ENCODE measurements at regions not wholly inside any gene's neighbourhood (a gene's known extent, or its start where the extent isn't known, plus 50 kb on each side); places are given as distances from the start of the nearest gene placed in this dataset.
"Not testable (repeated sequence)": the region's sequence is repeated elsewhere in the genome, so short reads cannot be mapped to it uniquely, and the experiment has no call there.

DNA sequence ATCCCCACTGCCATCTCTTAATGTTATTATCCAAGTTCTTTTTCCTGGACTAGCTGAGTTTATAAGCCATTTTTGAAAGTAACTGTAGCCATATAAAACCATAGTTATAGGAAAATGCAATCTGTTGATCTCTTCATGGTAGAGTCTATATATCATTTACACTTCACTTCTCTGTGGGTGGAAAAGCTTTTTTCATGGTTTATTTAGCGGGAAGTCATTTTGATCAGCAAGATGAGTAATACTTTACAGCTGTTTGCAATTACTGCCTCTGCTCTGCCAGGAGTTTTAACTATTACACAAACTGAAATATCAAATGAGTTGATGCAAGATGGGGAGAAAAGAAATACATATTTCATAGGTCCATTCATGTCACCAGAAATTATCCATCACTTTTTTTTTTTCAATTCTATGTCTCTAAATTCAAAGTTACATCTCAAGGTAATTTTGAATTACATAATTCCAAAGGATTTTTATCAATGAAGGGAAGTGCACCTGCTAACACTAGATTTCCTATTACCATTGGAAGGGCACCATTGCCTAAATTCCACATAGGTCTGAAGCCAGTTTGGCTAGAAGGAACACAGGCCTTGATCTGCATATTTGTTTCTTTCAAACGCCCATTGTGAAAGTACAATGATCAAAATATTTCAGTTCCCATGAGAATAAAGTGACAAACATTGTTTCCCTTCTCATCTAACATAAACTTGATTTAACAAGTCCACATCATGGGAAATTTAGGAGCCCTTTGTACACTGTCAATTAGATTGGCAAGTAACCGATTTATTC is 296.7 kb downstream of the ZNF326 start:
- DNase-seq, result no peak

DNA sequence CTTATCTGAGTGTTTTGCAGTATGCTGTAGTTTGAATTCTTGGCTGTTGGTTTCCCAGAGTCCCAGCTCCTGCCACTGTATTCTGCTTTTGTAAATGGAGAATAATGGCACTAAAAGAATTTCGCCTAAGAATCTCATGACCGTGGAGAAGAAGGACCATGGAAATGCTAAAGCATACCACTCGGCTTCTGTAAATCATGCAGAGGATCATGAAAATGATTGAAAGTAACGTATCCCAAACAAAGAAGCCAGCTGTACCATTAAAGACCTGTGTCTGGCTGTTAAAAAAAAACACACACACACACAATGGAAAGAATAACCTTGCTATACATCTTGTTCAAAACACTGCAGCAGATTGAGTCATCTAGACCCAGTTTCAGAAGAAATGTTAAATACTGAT is 287.9 kb downstream of the ZNF326 start:
- DNase-seq, result no peak

DNA sequence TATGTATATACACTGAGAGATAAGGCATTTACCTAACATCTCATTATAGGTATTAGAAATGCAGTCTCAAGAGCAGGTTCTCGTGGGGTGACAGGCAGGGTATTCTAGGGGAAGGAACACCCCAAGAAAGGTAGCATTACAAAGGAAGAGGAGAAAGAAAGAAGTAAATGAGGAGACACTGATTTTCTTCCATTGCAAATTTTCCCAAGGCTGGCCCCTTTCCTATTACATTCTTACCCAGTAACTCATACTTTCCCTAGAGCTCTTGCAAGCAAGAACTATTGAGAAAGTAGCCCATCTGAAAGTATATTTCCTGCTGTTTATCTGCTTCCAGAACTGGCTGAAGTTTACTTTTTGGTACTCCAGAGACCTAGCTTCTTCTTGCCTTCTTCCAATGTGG is 287.0 kb downstream of the ZNF326 start:
- not testable (repeated sequence) for DNase-seq

DNA sequence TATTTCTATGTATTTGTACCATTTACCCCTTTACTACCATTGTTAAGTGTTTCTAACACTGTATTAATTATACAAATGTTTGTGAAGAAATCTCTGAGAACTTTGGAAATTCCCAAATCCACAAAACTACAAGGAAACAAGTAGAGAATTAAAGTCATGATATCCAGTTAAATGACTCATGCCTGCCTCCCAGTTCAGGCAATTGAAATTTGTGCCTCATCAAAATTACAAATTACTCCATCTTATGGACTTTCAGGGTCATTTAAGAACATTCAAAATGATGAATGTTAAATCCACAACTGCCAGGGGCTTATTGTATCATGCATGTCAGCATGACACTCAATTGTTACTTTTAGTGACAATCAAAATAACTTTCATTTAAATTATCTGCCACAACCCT is 282.4 kb downstream of the ZNF326 start:
- DNase-seq, result no peak

DNA sequence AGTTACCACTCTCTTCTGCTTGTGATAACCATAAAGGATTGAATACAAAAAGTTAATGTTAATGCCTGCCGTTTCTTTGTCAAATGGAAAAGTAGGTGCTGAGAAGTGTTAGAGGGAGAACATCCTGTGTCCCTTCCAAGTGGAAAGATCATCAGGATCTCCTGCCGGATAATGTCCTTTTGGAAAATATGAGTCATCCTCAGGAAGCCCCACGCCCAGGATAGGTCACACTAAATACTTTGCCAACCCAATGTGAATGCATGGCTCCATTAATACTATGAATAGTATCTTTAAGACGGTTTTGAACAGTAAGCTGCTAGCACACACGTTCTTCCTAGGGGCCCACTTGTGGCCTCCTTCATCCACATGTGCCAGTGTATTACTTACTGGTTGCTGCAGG is 279.5 kb downstream of the ZNF326 start:
- peak; percentile 21 for DNase-seq

DNA sequence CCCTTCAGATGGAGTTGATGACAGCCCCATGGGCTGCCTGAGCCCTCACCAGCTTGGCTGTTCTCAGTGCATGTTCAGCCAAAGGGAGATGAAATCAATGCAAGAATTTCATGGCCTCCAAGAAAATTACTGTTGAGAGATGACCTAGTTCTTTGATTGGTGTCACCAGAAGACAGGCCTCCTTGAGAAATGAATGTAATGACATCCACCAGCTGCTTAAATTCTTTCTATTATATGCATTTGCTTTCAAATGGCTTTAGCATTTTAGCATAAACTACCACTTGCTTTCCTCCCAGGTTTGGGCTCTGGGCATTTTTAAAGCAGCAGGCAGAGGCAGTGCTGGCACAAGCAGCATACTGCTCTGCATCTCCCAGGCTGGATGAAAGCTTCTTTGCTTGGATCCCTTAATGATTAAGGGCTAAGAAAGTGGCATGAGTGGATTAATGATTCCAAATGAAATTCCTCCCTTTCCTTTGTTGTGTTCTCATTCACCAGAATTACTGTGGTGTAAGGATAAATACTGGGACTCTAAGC is 278.4 kb downstream of the ZNF326 start:
- DNase-seq, result no peak

DNA sequence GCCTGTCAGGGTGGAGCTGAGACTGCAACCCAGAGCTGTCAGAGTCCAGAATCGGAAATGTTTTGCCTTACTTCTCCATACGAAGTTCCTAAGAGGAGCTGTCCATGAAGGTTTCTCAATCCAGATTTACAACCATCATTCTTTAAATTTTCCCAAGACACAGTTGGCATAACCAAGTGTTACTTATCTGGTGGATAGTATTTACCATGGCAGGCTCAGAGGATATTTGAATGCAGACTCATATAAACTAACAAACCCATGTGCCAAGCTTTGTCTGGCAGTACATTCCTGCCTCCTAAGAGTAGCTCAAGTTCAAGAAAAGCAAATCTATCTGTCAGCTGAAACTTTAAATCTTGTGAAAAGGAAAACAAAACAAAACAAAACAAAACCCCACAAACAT is 267.9 kb downstream of the ZNF326 start:
- DNase-seq, result no peak

DNA sequence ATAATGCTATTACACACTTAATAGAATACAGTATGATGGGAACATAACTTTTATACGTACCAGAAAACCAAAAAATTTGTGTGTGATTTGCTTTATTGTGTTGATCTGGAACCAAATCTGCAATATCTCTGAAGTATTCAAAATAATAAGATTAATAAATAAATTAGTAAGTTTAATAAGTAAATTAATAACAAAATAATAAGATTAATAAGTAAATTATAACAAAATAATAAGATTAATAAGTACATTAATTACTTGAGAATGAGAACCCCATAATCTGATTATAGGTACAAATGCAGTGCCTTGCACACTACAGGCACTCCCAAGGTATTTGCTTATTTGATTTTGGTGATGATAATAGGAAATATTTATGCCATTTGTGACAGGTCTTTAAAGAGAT is 267.4 kb downstream of the ZNF326 start:
- DNase-seq, result no peak

DNA sequence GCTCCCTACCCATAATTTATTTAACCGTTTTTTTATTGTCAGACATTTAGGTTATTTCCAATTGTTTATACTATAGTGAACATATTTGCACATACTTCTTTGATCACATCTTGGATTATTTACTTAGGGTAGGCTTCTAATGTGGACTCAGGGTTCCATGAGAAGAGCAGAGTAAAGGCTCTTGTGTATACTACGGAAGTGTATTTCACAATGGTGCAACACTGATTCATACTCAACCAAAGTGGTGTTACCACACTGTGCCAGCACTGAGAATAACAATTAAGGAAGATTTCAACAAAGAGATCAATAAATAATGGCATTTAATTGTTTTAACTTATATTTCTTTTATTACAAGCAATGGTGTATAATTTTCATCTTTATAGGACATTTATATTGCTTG is 251.2 kb downstream of the ZNF326 start:
- no peak for DNase-seq

DNA sequence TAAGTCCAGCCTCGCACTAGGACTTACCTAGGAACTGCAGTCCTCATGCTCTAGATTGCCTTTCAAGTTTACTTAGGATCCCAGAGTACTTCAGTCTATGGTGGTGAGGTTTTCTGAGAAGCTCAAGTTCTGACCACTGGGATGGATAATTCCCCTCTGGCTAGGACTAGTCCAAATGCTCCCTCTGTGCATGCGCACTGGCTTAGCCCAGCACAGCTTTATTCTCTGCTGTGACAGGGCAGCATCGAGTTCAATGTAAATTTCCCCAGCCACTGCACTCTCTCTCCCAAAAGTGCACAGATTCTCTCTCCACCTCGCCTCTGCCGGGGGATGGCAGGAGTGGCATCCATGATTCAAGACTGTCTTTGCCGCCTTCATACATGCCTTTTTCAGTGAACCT is 241.6 kb downstream of the ZNF326 start:
- no peak for DNase-seq

DNA sequence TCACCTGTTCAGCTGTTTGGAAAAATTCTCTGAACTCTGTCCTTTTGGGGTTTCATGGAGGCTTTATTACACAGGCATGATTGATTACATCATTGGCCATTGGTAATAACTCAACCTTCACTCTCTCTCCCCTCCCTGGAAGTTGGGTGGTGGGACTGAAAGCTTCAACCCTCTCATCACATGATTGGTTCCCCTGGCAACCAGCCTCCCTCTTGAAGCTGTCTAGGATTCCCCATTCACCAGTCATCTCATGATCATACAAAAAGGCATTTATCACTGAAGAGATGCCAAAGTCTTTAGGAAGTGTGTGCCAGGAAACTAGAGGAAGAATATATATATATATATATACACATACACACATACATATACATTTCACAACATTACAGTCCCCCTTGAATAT is 228.5 kb downstream of the ZNF326 start:
- DNase-seq, result no peak

DNA sequence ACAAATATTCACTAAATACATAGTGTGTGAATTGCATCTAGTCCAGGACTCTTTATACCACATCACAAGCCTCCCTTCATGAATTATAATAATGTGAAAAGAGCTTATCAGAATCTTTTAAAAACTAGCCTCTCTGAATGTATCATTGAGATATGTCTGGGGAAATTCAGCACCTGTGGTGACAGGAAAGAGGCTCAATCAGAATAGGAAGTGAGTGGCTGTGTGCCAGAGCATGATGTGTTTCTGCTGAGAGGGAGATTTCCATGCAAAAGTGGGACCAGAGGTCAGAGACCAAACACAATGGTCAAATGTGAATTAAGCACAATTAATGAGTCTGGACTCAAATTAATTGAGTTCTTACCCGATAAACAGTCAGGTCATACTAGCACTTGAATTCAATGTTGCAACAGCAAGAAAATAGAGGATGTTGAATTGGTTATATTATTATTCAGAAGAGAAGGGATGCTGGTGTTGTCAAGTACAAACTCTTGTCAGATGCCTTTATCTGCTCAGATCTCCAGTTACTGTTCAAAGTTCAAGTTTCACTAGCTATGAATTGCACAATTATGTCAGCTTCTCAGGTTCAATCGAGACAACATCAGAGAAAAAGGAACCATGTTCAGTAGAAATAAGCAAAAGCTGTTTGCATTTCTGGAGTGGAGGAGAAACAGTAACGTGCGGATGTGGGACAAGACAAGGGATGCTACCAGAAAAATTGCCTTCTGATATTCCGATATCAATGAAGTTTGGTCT is 226.2 kb downstream of the ZNF326 start:
- no peak for DNase-seq

DNA sequence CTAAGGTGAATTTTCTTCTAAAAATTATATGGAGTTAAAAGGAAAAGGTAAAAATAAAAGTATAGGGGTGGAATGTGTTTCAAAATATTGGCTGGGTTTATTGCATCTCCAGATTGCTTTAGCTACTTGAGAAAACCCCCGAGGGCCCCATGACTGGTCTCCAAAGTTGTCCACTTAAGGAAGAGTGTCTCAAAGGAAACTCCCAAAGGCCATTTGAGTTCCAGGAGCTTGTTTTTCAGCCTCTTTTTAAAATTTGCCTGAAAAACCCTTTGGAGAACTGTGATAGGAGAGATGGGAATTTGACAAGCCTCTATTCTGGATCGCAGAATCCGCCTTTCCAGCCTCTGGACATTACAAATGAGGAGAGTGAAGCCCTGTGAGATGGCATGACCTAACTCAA is 225.6 kb downstream of the ZNF326 start:
- no peak for DNase-seq

DNA sequence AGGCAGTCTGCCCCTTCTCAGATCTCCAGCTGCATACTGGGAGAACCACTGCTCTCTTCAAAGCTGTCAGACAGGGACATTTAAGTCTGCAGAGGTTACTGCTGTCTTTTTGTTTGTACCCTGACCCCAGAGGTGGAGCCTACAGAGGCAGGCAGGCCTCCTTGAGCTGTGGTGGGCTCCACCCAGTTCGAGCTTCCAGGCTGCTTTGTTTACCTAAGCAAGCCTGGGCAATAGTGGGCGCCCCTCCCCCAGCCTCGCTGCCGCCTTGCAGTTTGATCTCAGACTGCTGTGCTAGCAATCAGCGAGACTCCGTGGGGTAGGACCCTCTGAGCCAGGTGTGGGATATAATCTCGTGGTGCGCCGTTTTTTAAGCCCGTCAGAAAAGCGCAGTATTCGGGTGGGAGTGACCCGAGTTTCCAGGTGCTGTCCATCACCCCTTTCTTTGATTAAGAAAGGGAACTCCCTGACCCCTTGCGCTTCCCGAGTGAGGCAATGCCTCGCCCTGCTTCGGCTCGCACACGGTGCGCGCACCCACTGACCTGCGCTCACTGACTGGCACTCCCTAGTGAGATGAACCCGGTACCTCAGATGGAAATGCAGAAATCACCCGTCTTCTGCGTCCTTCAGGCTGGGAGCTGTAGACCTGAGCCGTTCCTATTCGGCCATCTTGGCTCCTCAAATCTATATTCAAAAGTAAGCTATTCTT is 224.4 kb downstream of the ZNF326 start:
- DNase-seq, result not testable (repeated sequence)

DNA sequence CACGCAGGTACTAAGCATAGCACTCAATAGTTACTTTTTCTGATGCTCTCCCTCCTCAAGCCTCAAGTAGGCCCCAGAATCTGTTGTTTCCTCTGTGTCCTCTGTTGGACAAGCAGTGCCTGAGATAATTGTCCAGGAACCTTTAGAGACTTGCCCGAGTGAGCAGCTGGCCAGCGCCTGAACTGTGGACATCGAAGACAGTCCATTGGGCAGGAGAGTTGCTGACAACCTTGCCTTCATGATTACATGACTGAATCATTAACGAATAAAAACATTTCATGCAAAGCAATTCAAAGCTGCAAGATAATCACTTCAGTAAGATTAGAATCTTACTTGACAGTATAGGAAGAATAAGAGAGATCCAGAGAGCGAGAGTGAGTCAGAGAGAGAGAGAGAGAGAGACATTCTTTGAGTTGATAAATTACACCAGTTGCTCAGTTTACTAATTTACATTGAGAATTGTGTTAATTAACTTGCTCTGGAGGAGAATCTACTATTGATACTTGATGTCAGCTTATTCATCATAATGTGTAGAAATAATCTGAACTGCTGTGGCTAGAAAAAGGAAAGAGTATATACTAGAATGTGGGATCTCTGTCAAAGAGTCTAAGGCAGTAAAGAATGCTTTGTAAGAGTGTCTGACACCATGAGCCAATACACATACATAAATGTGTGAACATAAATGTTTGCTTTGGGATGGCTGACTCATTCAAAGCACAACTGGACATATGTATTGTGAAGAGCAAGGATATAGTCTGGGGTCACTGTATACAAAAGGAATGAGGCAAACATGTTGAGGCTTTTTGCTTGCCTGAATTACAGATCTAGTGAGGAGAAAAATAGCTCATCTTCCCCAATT is 216.0 kb downstream of the ZNF326 start:
- no peak for DNase-seq

DNA sequence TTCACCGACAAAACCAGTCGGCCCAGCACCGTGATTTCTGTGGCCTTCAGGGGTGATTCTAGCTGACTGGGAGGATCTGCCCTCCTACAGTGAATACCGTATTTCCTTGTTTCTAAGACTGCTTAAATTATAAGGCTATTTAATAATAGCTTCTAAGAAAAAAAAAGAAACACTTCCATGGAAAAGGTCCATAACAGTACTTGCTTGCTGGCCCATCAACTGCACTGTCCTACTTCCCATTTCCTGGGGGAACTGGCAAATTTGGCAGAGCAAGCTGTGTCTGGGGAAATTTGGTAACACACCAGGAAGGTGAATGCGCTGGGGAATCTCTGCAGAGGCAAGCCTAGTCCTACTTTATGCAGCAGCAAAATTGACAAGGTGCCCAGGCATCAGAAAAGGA is 214.0 kb downstream of the ZNF326 start:
- no peak for DNase-seq

DNA sequence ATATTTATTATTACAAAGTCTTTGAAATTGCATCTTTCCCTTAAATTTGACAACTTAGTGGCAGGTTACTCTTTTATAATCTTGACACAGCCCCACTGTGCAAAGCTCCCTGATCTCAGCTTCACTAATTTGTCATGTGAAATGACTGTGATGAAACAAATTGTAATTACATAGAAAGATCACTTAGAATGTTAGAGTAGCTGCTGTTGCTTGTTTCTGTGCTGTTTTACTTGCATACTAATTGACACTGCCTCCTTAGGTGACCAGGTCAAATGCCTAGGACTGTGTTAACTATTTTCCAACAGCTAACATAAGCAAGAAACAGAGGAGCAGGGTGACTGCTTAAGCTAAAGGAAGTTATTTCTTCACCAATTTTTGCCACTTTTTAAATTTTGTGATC is 211.3 kb downstream of the ZNF326 start:
- DNase-seq, result no peak

DNA sequence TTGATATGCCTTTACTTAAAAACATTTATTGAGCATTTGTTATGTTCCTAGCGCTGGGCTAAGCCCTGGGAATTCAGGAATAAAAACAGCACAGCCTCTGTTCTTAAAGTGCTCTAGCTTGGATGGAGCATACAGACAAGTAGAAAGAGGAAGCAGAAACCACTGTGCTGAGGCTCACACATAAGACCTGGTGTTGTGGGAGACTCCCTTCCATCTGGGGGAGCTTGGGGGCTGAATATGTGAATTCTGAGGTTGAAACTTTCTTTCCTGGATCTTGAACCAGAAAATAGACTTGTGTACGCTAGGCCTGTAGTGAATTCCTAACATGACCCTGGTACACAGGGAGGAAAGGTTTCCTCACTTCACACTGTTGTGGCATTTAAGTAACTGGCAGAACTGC is 209.9 kb downstream of the ZNF326 start:
- DNase-seq, result no peak

DNA sequence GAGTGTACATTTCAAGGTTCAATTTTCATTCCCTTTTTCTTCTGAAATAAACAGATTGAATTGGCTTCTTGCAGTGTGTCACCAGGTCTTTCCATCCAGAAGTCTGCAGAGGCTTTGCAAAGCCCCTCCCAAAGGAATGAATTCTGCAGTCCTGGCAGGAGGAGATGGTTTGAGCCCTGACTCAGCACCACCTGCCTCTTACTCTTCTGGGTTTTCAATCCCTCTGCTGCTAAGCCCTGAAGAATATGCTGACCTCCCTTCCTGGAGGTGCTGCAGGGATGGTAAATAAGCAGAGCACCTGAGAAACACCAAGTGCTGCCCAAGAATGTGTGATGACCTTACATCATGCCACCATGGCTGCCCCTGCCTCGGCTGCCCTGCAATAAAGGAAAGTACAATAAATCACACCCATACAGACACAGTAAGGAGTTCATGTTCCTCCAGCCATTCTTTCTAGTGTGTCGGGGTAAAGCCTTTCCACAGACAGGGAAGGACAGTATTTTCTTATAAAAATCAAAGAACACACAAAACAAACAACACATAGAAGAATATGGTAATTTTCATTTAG is 209.2 kb downstream of the ZNF326 start:
- no peak for DNase-seq

DNA sequence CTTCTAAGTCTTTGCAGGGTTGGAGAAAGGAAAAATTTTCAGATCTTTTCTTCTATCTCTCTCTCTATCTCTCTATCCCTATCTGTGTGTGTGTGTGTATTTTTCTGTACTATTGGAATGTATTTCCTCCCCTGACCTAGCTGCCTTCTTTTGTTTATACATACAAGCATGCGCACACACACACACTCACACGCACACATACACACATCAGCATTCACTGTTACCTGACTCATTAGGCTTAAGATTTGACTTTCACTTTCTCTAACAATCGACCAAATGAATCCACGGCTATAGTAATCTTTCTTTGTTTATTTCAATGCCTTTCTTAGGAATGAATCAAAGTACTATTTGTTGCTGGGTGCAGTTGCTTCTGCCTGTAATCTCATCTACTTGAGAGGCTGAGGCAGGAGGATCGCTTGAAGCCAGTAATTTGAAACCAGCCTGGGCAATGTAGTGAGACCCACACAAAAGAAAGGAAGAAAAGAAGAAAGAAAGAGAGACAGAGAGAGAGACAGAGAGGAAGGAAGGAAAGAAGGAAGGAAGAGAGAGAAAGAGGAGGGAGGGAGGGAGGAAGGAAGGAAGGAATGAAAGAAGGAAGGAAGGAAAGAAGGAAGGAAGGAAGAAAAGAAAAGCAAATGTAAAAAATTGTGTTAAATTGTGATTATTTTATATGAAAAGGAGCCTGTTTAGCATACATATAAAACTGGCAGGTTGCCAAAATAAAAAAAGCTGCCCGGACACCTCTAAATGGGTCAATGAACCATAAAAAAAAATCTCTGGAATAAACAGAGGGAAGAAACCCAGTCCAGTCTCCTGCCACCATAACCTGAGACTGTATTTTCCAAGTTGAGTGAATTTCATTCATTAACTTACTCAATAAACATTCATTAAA is 206.8 kb downstream of the ZNF326 start:
- no peak for DNase-seq

DNA sequence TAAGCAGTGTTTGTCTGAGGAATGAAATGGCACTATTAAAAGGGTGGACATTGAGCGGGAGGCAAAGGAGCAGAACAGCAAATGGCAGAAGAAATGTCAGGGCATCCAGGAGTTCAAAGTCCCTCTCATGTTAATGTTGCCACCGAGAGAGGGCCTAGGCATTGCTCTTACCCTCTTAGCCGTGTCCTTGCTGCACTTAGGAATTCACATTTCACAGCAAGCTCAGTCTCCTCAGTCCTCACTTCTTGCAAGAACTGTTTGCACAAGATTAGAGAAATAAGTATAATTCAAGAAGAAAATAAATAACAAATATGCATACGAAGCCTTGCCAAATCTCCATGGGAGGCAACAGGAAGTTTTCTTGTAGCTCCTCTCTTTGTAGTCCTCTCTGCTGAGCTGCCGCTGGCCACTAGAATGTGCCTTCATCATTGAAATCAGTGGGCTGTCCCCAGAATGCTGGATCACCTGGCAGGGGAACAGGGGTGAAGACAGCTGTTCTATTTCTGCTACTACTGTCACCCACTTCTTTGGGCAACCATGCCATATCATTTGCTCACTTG is 205.8 kb downstream of the ZNF326 start:
- DNase-seq, result no peak

Measured in right hindlimb (tissue), 1 donor.